Activated CD8-positive, alpha-beta T cell treated with anti-CD3 and anti-CD28 coated beads for 36 hours (primary cell): ENCODE measurements at regions not wholly inside any gene's neighbourhood (a gene's known extent, or its start where the extent isn't known, plus 50 kb on each side); places are given as distances from the start of the nearest gene placed in this dataset.

Source experiments
- ATAC-seq: fragments of 200-7000 bp; cut with Tn5 transposase; one replicate; pipeline ENCODE4 v1.10.0; 2021; ENCODE audit warnings: mild to moderate bottlenecking, moderate library complexity
- CTCF ChIA-PET: fragments of 350-600 bp; sonication (Branson Sonifier 250); formaldehyde crosslinking; loops from one replicate; lab custom pipeline; 2021; ENCODE audit warnings: antibody characterized with exemption; lab: Charles Lee
- POLR2A ChIA-PET: fragments of 350-600 bp; sonication (Branson Sonifier 250); formaldehyde crosslinking; loops from one replicate; lab custom pipeline; 2021; ENCODE audit warnings: antibody characterized with exemption; lab: Charles Lee
- DNase-seq: peaks from one replicate; pipeline ENCODE4 v3.0.0-alpha.2; 2020
- H3K27ac Mint-ChIP-seq: one replicate; pipeline ENCODE4 v1.8.0; 2021; ENCODE audit warnings: mild to moderate bottlenecking, mixed read lengths
- H3K27me3 Mint-ChIP-seq: one replicate; pipeline ENCODE4 v1.8.0; 2021; ENCODE audit warnings: mixed read lengths
- H3K36me3 Mint-ChIP-seq: one replicate; pipeline ENCODE4 v1.8.0; 2021; ENCODE audit warnings: low read depth, mixed read lengths
- H3K4me1 Mint-ChIP-seq: one replicate; pipeline ENCODE4 v1.8.0; 2021; ENCODE audit warnings: low read depth, mixed read lengths
- H3K4me3 Mint-ChIP-seq: one replicate; pipeline ENCODE4 v1.8.0; 2021; ENCODE audit warnings: mild to moderate bottlenecking, moderate library complexity, mixed read lengths
- H3K9me3 Mint-ChIP-seq: one replicate; pipeline ENCODE4 v1.8.0; 2021; ENCODE audit warnings: mixed read lengths
- intact Hi-C: fragments of 100-400 bp; cut with micrococcal nuclease; formaldehyde crosslinking; loops from one replicate; pipeline ENCODE4 v1.10.0; 2022
- TF ChIP-seq, protein P1 (sequence below): fragments of 200-600 bp; IDR thresholded peaks from one replicate; pipeline ENCODE4 v1.8.0; 2022; ENCODE audit warnings: antibody characterized with exemption, mild to moderate bottlenecking

- TF ChIP-seq, protein P1, sequence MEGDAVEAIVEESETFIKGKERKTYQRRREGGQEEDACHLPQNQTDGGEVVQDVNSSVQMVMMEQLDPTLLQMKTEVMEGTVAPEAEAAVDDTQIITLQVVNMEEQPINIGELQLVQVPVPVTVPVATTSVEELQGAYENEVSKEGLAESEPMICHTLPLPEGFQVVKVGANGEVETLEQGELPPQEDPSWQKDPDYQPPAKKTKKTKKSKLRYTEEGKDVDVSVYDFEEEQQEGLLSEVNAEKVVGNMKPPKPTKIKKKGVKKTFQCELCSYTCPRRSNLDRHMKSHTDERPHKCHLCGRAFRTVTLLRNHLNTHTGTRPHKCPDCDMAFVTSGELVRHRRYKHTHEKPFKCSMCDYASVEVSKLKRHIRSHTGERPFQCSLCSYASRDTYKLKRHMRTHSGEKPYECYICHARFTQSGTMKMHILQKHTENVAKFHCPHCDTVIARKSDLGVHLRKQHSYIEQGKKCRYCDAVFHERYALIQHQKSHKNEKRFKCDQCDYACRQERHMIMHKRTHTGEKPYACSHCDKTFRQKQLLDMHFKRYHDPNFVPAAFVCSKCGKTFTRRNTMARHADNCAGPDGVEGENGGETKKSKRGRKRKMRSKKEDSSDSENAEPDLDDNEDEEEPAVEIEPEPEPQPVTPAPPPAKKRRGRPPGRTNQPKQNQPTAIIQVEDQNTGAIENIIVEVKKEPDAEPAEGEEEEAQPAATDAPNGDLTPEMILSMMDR = no peak
- intact Hi-C loops = no loop called here
- ChIA-PET POLR2A (interaction anchor here (2.3 kb wide), 1 partner anchor 11 kb away, joined by 6 read pairs; no protein-coding TSS in a partner anchor), CTCF (interaction anchor here (1.3 to 2.6 kb wide), 3 partner anchors 11 to 131 kb away, joined by 3 to 10 read pairs (median 4); no protein-coding TSS in a partner anchor)
- Mint-ChIP-seq H3K36me3 (no peaks in the 10 kb centered on the region), H3K27ac (no peak overlapping the region), H3K9me3 (no peaks in the 10 kb centered on the region), H3K4me3 (no peak overlapping the region), H3K27me3 (no peaks in the 10 kb centered on the region), H3K4me1 (peaks cover 14% of the 10 kb centered on the region)
- DNase-seq = no peak
- ATAC-seq = no peak
Measured at GRCh38 chr12:45674181-45674977, 55.1 kb upstream of the ARID2 start.

GRCh38 chr12:45675534-45675933 is 54.0 kb upstream of the ARID2 start:
- Mint-ChIP-seq H3K9me3 (no peaks in the 10 kb centered on the region), H3K4me1 (peaks cover 5% of the 10 kb centered on the region), H3K27ac (no peak overlapping the region), H3K4me3 (no peak overlapping the region), H3K36me3 (no peaks in the 10 kb centered on the region), H3K27me3 (no peaks in the 10 kb centered on the region)
- ChIA-PET CTCF (interaction anchor here (0.9 to 1.2 kb wide), 2 partner anchors 8 to 10 kb away, joined by 3 to 4 read pairs; no protein-coding TSS in a partner anchor), POLR2A (interaction anchor here (2.3 kb wide), 1 partner anchor 10 kb away, joined by 6 read pairs; no protein-coding TSS in a partner anchor)
- TF ChIP-seq, protein P1 = no peak
- ATAC-seq (no peak), DNase-seq (no peak)
- intact Hi-C loops = no loop called here
